Lower leg skin (tissue), 3 donors: ENCODE measurements at regions not wholly inside any gene's neighbourhood (a gene's known extent, or its start where the extent isn't known, plus 50 kb on each side); places are given as distances from the start of the nearest gene placed in this dataset.

ENCODE experiments used
- CTCF ChIP-seq, 3 donors: fragments of 450-650 bp; IDR thresholded peaks; one replicate each; pipeline ENCODE4 v1.5.1; 2016; ENCODE audit warnings: antibody characterized with exemption in 3 of 3, mild to moderate bottlenecking in 3 of 3, moderate library complexity in 2 of 3
- POLR2A ChIP-seq, 2 donors: fragments of 450-650 bp; IDR thresholded peaks; one replicate each; pipeline ENCODE4 v1.6.1; 2016 to 2017; ENCODE audit warnings: antibody characterized with exemption in 2 of 2, mild to moderate bottlenecking in 1 of 2, moderate library complexity in 1 of 2

- TF ChIP-seq CTCF (IDR thresholded peaks at IDR 0.05) (no peak), POLR2A (IDR thresholded peaks at IDR 0.05) (no peak)
Measured at GRCh38 chr10:109403551-109403950, 519.8 kb downstream of the XPNPEP1 start.
